ENCODE measurements at regions not wholly inside any gene's neighbourhood (a gene's known extent, or its start where the extent isn't known, plus 50 kb on each side); places are given as distances from the start of the nearest gene placed in this dataset.
A peak's percentile ranks its signal among the peaks of the same experiment; 100 is the strongest.

DNA sequence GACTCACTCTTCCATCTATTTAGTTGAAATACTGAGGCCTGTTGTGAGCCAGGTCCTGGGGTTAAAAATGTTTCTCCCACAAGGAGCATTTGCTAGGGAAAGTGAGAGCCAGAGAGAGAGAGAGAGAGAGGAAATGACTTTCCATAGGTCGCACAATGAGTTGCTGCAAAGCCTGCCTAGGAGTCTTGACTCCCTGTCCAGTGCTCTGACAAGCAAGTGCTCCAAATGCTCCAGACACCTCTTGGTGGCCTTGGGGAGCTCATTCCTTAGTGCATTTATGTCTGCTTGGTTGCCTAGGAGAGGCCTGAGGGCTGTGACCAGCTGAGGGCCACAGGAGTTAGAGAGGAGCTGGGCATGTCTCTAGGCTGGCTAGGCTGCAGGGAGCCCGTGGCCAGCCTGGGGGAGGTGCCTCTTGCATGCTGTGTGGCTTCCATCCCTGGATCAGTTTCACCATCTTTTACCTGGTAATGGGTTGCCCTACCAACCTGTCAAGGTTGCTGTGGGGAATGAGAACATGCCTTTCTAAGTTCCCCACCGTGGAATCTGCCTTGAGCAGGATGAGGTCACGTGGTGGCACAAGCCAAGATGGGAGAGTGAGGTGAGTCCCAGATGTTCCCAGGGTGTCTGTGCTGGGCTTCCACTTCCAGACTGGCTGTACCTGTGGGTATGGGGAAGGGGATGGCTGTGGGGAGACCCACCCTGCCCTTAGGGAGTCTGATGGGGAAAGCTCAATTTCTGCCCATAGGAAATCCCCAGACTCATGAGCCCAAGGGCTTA is 105.0 kb downstream of the VEGFA start:
- no peak overlapping the region for H3K4me3 ChIP-seq
- no peaks in the 10 kb centered on the region for H3K27me3 ChIP-seq (ENCODE audit: insufficient read depth in 3 of 3, low read length in 2 of 3)
- no peaks in the 10 kb centered on the region for H3K4me1 ChIP-seq
- H3K27ac ChIP-seq = no peak overlapping the region
- no peak for DNase-seq
- H3K9me3 ChIP-seq = no peaks in the 10 kb centered on the region
- 83 to 86% (median 84%) methylated on average over 4 of the region's 4 CpGs for WGBS, 3 donors
- no peak for ATAC-seq
- intact Hi-C loops (cut with DNase I) = no loop called here
- no peaks in the 10 kb centered on the region for H3K36me3 ChIP-seq (ENCODE audit: insufficient read depth in 1 of 2, low read depth in 1 of 2)
- TF ChIP-seq, protein P1, sequence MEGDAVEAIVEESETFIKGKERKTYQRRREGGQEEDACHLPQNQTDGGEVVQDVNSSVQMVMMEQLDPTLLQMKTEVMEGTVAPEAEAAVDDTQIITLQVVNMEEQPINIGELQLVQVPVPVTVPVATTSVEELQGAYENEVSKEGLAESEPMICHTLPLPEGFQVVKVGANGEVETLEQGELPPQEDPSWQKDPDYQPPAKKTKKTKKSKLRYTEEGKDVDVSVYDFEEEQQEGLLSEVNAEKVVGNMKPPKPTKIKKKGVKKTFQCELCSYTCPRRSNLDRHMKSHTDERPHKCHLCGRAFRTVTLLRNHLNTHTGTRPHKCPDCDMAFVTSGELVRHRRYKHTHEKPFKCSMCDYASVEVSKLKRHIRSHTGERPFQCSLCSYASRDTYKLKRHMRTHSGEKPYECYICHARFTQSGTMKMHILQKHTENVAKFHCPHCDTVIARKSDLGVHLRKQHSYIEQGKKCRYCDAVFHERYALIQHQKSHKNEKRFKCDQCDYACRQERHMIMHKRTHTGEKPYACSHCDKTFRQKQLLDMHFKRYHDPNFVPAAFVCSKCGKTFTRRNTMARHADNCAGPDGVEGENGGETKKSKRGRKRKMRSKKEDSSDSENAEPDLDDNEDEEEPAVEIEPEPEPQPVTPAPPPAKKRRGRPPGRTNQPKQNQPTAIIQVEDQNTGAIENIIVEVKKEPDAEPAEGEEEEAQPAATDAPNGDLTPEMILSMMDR (IDR thresholded peaks at IDR 0.05) = no peak

DNA sequence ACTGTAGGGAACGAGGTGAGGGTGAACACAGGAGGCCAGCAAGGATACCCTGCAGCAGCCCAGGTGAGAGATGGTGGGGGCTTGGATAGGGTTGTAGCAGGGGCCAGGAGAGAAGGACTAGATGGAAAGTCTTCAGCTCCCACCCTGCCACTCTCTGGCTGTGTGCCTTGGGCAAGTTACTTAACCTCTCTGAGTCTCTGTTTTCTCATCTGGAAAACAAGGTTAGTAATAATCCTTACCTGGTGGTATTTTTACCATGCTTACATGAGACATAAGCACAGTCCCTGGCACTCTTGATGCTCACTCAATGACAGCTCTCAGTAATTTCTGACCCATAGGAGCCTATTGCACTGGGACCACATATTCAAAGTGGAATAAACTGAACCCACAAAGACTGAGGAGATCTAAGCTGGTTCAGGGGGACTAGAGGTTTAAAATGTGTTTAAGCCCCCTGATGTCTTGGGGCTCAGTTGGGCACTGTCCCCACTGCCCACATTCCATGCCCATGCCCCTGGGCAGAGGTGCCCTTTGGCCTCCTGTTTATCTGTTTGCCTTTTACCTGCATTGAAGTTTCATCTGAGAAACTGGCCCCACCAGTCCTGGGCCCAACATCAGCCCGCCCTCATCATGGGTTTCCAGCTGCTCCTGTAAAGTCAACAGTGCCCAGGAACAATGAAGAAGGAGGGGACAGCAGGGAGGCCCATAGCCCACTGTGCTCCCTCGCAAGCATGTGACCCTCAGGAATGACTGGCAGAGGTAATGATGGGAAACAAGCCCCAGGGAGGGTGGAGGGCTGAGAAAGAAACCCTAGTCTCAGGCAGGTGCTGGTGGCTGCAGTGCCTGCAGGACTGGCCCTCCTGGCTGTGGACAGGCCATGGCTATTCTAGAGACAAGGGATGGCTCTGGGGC is 104.0 kb downstream of the VEGFA start:
- TF ChIP-seq, protein P1 (IDR thresholded peaks at IDR 0.05) = no peak
- peak in 1 of 2 donors; percentile 7 for DNase-seq
- no peak for ATAC-seq
- 94 to 98% (median 96%) methylated on average over 3 of the region's 3 CpGs for WGBS, 3 donors
- H3K27ac ChIP-seq = no peak overlapping the region
- H3K36me3 ChIP-seq (ENCODE audit: insufficient read depth in 1 of 2, low read depth in 1 of 2) = no peaks in the 10 kb centered on the region
- peaks cover 6% of the 10 kb centered on the region for H3K4me1 ChIP-seq
- H3K4me3 ChIP-seq = no peak overlapping the region
- H3K9me3 ChIP-seq = no peaks in the 10 kb centered on the region
- H3K27me3 ChIP-seq (ENCODE audit: insufficient read depth in 3 of 3, low read length in 2 of 3) = no peaks in the 10 kb centered on the region
- intact Hi-C loops (cut with DNase I) = no loop called here

DNA sequence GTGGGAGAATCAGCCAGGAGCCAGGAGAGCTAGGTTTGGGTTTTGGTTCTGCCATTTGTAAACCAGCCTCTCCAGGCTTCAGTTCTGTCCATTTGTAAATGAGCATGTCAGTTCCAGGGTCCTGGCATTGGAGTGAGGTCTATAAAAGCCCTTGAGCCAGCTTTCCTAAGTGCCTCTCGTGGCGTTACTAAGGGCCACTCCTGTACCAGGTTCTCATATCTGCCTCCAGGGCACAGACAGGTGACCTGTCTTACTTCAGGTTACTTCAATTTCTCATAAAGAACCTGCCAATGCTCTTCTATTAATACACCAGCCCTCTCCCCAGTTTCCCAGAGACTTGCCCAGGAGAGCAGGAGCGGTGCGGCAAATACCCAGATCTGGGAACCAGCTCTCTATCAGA is 101.9 kb downstream of the VEGFA start:
- intact Hi-C loops (cut with DNase I) = no loop called here
- TF ChIP-seq, protein P1 (IDR thresholded peaks at IDR 0.05) = no peak
- peak in 1 of 2 donors; percentile 12 for DNase-seq
- 95 to 100% (median 99%) methylated on average over 4 of the region's 4 CpGs for WGBS, 3 donors
- no peaks in the 10 kb centered on the region for H3K36me3 ChIP-seq (ENCODE audit: insufficient read depth in 1 of 2, low read depth in 1 of 2)
- no peak overlapping the region for H3K27ac ChIP-seq
- ATAC-seq = no peak
- H3K4me1 ChIP-seq = peaks cover 7% of the 10 kb centered on the region
- no peaks in the 10 kb centered on the region for H3K9me3 ChIP-seq
- no peak overlapping the region for H3K4me3 ChIP-seq
- no peaks in the 10 kb centered on the region for H3K27me3 ChIP-seq (ENCODE audit: insufficient read depth in 3 of 3, low read length in 2 of 3)

DNA sequence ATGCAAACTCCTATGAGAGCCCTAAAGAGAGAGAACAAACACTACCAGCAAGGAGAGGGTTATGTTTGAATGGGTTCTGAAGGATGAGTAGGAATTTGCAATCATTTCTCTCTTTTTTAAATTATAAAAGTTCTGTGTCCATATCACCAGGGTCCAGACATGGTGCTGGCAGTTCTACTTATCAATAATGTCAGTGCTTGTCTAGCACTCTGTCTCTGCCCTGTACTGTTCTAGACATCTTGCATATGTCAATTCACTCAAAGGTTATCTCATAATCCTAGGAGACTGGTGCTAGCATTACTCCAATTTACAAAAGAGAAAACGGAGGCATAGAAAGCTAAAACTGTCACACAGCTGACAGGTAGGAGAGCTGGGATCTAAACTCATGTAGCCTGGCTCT is 101.3 kb downstream of the VEGFA start:
- DNase-seq = no peak
- no peaks in the 10 kb centered on the region for H3K9me3 ChIP-seq
- intact Hi-C loops (cut with DNase I) = no loop called here
- WGBS, 3 donors = 95 to 97% (median 96%) methylated on average over 1 of the region's 1 CpG
- no peak overlapping the region for H3K4me3 ChIP-seq
- H3K27me3 ChIP-seq (ENCODE audit: insufficient read depth in 3 of 3, low read length in 2 of 3) = no peaks in the 10 kb centered on the region
- TF ChIP-seq, protein P1 (IDR thresholded peaks at IDR 0.05) = no peak
- peaks cover 7% of the 10 kb centered on the region for H3K4me1 ChIP-seq
- no peak overlapping the region for H3K27ac ChIP-seq
- no peaks in the 10 kb centered on the region for H3K36me3 ChIP-seq (ENCODE audit: insufficient read depth in 1 of 2, low read depth in 1 of 2)
- ATAC-seq = no peak
